Progenitor cell of endocrine pancreas (in vitro differentiated cells): ENCODE measurements at regions not wholly inside any gene's neighbourhood (a gene's known extent, or its start where the extent isn't known, plus 50 kb on each side); places are given as distances from the start of the nearest gene placed in this dataset.

Experiments used
- DNase-seq: peaks from one replicate; pipeline ENCODE4 v3.0.0; 2021; ENCODE audit warnings: low spot score; ENCODE audit not compliant: unreplicated experiment
- H3K27ac Mint-ChIP-seq: 2 replicates; pipeline ENCODE4 v1.8.0; 2021; ENCODE audit warnings: mild to moderate bottlenecking, moderate library complexity, mixed read lengths
- H3K27me3 Mint-ChIP-seq: 2 replicates; pipeline ENCODE4 v1.8.0; 2021; ENCODE audit warnings: mixed read lengths
- H3K36me3 Mint-ChIP-seq: 2 replicates; pipeline ENCODE4 v1.8.0; 2022; ENCODE audit warnings: mixed read lengths; ENCODE audit not compliant: insufficient read depth
- H3K4me1 Mint-ChIP-seq: 2 replicates; pipeline ENCODE4 v1.8.0; 2021; ENCODE audit warnings: low read depth, mixed read lengths
- H3K4me3 Mint-ChIP-seq: 2 replicates; pipeline ENCODE4 v1.8.0; 2021; ENCODE audit warnings: low read depth, mild to moderate bottlenecking, moderate library complexity, mixed read lengths
- H3K9me3 Mint-ChIP-seq: 2 replicates; pipeline ENCODE4 v1.8.0; 2021; ENCODE audit warnings: low read depth, mixed read lengths
- CTCF ChIP-seq: fragments of 200-600 bp; sonication (generic); IDR thresholded peaks from one replicate; pipeline ENCODE4 v1.5.0; 2021; ENCODE audit warnings: antibody characterized with exemption, mild to moderate bottlenecking; ENCODE audit not compliant: unreplicated experiment

DNA sequence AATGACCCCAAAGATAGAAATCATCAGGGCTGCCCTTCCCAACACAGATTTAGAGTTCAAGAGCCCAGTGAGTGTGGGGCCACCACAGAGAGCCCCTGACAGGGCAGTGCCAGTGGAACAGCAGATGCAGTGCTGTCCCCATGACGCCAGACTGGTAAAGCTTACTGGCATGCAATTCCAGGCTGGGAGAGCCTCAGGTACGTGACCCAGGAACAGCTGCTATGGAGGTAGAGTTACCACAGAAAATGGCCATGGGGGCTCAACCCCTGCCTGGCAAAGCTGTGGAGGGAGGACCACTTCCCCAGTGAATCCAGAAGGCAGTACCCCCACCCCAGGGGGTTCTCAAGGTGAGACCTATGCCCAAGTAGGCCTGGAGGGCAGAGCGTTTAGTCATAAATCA, 228.5 kb downstream of the POLR1F start:
- DNase-seq: no peak
- Mint-ChIP-seq H3K27me3 (no peaks in the 10 kb centered on the region), H3K36me3 (no peaks in the 10 kb centered on the region), H3K4me1 (peaks cover 2% of the 10 kb centered on the region), H3K4me3 (no peak overlapping the region), H3K9me3 (peaks cover 11% of the 10 kb centered on the region), H3K27ac (no peak overlapping the region)
- no peak for TF ChIP-seq CTCF

DNA sequence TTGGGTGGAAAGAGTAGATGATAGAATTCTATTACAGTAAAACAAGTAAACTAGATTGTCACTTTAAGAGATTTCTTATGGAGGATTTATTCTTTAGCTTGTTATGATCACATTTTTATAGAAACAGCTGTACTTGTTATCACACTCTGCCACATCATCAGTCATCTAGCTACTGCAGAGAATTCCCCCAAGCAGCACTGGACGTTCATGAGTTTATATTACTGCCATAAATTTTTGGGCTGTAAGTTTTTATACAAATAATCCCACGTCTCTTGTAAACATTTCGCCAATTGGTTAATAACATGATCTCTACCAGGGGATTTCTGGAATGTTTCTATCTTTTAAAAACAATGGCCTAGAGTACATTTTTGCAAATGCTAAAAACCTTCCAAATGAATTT, 238.8 kb downstream of the POLR1F start:
- Mint-ChIP-seq H3K4me1 (peaks cover 2% of the 10 kb centered on the region), H3K27me3 (no peaks in the 10 kb centered on the region), H3K9me3 (no peaks in the 10 kb centered on the region), H3K4me3 (no peak overlapping the region), H3K27ac (no peak overlapping the region), H3K36me3 (no peaks in the 10 kb centered on the region)
- TF ChIP-seq CTCF: no peak
- no peak for DNase-seq

DNA sequence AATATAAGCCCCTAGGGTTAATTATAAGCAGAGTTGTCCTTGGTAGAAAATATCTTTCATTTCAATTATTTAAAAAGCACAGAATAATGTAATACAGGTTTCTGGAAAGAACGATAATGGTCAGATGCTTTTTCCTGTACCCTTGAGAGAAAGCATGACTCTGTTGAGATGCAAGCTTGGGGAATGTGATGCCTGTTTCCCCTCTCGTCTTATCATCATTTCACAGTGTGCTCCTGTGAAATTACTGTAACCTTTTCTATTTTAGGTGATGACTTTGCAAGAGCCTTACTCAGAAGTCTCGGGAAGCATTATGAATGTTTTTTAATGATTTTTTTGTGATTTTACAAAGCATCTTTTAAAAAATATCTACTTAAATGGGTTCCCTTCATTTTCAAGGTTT, 243.0 kb downstream of the POLR1F start:
- Mint-ChIP-seq H3K4me1 (no peaks in the 10 kb centered on the region), H3K27ac (no peak overlapping the region), H3K36me3 (no peaks in the 10 kb centered on the region), H3K9me3 (no peaks in the 10 kb centered on the region), H3K4me3 (no peak overlapping the region), H3K27me3 (no peaks in the 10 kb centered on the region)
- no peak for DNase-seq
- no peak for TF ChIP-seq CTCF

DNA sequence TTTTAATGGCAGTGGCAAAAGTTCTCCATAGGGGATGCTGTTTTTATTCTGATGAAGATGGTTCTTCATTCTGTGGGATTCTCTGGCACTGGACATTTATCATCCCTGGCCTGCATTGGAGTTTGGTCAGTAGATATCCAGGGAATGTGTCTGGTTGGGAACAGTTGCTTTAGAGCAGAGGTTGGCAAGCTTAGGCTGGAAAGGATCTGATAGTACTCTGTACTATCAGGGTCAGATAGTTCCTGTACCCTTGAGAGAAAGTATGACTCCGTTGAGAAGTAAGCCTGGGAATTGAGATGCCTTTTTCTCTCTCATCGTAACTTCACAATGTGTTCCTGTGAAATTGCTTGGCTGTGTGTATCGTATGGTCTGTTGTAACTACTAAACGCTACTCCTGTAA, 244.1 kb downstream of the POLR1F start:
- Mint-ChIP-seq H3K27ac (no peak overlapping the region), H3K36me3 (no peaks in the 10 kb centered on the region), H3K9me3 (no peaks in the 10 kb centered on the region), H3K4me1 (no peaks in the 10 kb centered on the region), H3K27me3 (no peaks in the 10 kb centered on the region), H3K4me3 (no peak overlapping the region)
- DNase-seq: no peak
- no peak for TF ChIP-seq CTCF

DNA sequence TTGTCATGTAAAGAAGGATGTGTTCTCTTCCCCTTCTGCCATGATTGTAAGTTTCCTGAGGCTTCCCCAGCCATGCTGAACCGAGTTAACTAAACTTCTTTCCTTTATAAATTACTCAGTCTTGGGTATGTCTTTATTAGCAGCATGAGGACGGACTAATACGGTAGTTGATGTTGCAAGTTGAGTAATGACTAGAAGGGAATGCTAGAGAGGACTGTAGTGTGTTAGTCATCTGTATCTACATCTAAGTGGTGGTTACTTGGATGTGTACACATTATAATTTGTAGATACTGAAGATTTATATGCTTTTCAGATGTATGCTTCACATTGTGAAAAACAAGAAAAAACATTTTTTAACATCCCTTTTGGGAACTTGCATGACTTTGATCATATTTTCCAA, 244.6 kb downstream of the POLR1F start:
- Mint-ChIP-seq H3K27ac (no peak overlapping the region), H3K4me3 (no peak overlapping the region), H3K27me3 (no peaks in the 10 kb centered on the region), H3K36me3 (no peaks in the 10 kb centered on the region), H3K9me3 (no peaks in the 10 kb centered on the region), H3K4me1 (no peaks in the 10 kb centered on the region)
- no peak for TF ChIP-seq CTCF
- no peak for DNase-seq
